ENCODE measurements at regions not wholly inside any gene's neighbourhood (a gene's known extent, or its start where the extent isn't known, plus 50 kb on each side); places are given as distances from the start of the nearest gene placed in this dataset.
"Not testable (repeated sequence)": the region's sequence is repeated elsewhere in the genome, so short reads cannot be mapped to it uniquely, and the experiment has no call there.

DNA sequence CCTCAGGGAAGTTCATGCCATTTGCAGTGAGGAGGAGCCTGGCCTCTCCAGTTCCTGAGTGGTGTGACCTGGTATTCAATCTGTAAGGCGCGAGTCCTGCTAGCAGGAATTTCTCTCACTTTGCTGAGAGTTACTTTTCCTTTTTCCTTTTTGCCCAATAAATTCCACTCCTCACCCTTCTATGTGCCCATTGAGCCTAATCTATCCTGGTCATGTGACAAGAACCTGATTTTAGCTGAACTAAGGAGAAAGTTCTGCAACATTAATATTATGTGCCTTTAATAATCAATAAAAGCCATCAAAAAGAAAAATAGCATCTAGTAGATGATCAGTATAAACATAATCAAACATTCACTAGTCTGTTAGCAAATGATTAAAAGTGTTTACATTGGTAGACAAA is 136.1 kb upstream of the POGK start:
- DNase-seq: no peak

- no peak for DNase-seq
Observed at GRCh38 chr1:166703726-166704462, 135.4 kb upstream of the POGK start.

GRCh38 chr1:166705376-166706289 is 133.6 kb upstream of the POGK start:
- DNase-seq: no peak

DNA sequence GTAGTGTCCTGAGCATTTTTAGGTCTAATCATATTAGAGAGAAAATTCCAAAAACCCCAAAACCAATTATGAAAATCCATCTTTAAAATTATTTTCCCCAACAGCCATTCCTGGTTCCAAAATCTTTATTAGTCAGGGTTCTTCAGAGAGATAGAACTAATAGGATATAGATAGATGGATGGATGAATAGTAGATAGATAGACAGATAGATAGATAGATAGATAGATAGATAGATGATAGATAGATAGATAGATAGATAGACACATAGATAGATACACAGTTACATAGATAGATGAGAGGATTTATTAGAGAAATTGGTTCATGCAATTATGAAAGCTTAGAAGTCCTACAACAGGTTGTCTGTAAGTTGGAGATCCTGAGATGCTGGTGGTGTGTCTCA is 122.7 kb upstream of the POGK start:
- no peak for DNase-seq

DNA sequence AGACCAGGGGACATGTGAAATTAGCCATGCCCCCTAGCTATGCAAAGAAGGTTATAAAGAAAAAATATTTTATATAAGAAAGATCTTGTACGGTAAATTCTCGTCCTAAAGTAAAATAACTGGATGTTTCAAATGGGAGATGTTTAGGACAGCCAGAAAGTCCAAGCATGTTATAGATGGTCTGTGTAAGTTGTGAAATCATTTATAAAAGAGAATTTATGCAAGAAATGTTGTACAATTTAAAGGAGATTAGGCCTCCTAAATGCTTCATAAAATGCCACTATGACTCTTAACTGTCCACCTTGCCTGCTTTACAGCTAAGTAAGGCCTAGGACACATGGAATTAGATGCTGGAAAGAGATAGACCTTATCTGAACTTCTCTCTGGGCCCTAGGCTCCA is 118.1 kb upstream of the POGK start:
- no peak for DNase-seq

DNA sequence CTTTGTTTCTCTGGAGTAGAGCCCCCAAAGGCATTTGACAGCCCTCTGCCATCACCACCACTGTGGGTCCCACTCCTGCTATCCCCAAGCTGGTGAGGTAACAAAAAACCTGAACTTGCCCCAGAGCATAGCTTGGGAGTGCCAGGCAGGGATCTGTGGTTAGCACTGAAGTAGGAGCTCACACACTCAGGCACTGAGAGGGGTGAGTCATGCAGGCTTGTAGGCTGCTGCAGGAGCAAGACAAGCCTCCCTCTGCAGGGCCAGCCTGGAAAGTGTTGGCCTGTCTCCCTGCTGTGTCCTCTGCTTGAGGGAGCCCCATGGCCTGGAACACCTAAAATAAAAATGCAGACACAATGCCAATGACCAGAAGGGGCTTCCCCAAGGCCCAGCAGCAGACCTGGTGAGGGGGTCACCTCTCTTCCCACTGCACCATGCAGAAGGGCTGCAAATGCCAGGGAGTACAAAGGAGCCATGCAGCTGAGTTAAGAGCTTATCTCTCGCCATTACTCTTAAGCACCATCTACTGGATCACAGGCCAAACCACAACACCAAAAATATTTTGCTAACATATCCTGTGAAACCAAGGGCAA is 108.9 kb upstream of the POGK start:
- no peak for DNase-seq

GRCh38 chr1:166738140-166738539 is 101.1 kb upstream of the POGK start:
- DNase-seq: no peak

DNA sequence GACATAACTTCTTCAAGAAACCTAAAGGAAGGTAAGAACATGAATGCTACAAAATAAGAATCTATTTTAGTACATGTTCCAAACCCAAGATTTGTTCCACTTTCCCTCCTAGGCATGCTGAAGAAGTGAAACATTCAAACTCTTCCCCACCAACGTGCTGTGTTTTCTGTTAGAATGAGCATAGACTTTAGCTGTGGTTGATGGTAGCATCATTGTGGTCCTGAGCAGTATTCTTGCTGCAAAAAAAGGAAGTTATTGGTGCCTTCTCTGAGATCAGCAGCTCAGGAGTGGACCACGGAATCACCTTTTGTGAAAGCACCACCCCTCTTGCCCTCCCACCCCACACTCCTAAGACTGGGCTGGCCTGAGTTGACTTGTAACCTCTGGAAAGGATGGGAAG is 100.4 kb upstream of the POGK start:
- DNase-seq: no peak

- no peak for DNase-seq
Observed at GRCh38 chr1:166740668-166741276, 98.5 kb upstream of the POGK start.

DNA sequence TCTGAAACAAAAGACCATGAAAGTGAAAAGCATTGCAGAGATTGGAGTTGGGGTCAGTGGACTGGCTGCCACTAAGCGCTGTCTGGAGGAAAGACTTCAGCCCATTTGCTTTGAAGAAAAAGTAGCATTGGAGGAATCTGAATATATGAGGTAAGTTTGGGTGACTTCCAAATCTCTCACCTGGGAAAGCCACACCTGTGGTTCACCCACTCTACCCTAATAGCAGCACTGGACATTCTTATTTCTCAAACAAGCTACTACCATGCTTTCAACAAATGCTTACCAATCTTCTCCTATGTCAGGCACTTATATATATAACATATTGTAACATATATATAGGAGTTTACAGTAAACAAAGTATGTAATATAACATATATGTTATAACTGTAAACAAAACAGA is 76.0 kb upstream of the POGK start:
- no peak for DNase-seq

DNA sequence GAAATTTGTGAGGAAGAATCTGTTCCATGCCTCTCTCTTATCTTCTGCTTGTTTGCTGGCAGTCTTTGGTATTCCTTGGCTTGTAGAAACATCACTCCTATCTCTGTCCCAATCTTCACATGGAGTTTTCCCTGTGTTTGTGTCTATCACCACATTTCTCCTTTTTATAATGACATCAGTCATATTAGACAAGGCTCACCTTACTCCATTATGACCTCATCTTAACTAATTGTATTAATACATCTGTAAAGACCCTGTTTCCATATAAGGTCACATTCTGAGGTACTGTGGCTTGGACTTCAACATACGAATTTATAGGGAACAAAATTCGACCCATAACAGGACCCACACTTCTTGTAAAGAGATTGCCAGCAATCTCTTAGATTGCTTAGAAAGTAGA is 72.3 kb upstream of the POGK start:
- DNase-seq: no peak

GRCh38 chr1:166784646-166785045 is 54.6 kb upstream of the POGK start:
- not testable (repeated sequence) for DNase-seq

DNA sequence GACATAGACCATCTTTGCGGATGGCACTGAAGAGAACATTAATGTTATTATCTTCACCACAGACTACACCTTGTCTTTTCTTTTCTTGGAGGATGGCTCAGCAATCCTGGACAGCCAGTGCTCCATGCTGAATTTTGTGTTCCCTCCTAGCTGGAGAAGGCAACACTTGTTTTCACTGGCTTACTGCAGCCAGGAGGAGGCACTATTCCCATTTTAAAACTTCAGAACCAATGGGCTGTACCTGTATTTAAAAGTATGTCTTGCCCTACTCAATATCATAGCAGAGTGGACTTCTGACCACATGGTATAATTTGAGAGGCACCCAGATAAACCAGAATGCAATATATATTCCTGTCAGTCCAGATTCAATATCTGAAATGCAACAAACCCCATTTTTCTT is 53.3 kb upstream of the POGK start:
- DNase-seq: no peak

DNA sequence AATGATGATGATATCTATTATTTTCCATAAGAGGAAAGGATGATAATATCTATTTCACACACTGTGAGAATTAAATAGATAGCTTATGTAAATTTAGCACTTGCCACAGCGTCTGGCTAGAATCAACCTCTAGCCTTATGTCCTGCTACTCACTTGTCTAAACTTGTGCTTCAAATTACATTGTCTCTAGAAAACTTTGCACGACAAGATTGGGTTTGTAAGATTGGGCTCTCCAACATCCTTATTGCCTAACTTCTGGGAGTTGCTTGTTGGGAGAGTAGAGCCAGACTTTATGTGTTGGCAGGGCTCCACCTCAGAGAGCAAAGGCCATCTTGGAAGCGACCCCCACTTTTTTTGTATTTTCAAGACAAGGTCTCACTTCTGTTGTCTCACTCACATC is 50.0 kb upstream of the POGK start:
- no peak for DNase-seq
